ENCODE measurements at regions not wholly inside any gene's neighbourhood (a gene's known extent, or its start where the extent isn't known, plus 50 kb on each side); places are given as distances from the start of the nearest gene placed in this dataset.

DNA sequence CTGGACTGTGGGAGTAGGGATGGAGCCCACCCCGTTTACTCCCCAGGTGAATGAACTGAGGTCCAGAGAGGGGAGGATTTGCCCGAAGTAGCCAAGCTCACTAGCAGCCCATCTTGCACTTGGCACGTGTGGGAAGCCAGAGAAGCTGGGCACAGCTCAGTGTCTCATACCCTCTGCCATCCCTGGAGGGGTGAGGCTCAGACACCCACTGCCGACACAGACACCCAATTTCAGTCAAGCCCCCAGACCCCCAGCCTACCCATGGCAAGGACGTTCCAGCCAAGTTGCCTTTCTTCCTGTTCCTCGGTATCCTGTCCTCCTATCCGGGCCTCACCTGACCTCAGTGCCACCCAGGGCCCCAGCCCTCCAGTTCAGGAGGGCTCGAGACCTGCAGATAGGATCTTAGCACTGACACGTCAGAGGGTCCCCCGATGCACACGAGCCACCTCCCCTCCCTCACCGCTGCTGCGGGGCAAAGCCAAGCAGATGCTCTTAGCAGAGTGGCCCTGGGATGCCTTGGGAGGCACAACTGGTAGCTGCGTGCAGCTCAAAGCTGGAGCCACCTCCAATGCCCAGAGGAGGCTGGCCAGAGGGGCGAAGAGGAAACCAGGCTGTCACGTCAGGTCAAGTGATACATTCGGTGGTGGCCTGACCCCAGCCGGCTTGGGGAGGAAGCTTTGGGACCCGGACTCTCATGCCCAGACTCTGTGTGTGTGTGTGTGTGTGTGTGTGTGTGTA is 90.4 kb upstream of the TNRC6C start:
- no peak for DNase-seq

DNA sequence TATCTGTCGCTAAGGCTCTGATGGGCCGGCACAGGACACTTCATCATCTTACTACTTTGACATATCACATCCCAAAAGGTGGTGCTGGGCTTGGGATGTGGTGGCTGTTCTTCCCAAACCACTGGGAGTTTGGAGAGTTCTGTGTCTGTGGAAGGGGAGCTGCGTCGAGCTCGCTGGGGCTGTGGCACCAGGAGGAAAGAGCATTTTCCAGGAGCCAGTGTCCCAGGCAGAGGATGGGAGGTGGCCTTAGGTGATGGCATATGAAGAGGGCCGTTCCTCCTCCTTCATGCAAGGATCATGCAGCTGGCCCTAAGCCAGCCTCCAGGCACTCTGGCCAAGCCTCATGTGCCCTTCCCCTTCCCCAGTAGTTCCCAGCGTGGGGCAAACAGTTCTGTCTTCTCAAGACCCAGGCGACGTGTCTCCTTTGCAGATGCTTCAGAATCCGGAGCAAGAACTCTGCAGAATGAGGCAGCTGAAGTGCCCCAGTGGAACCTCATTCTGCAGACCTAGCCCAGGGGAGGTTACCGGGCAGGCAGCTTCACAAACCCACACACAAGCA is 89.4 kb upstream of the TNRC6C start:
- no peak for DNase-seq

DNA sequence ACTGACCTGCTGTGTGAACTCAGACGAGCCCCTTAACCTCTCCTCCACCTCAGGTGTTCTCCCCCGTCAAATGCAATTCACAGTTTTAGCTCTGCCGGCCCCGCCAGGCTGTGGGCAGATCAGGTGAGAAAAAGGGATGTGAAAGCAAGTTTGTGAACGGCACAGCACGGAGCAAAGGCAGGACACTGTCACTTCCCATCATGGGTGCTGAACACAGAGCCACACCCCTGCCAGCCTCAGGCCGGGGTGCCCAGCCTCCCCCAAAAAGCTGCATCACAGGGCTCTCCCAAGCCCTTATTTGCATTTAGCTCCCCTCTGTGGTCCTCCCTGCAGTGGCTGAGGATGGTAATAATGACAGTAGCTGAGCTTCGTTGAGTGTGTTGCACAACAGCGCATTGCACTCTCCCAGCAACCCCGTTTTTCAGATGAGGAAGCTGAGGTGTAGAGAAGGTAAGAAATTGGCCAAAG is 88.8 kb upstream of the TNRC6C start:
- peak; percentile 82 for DNase-seq

DNA sequence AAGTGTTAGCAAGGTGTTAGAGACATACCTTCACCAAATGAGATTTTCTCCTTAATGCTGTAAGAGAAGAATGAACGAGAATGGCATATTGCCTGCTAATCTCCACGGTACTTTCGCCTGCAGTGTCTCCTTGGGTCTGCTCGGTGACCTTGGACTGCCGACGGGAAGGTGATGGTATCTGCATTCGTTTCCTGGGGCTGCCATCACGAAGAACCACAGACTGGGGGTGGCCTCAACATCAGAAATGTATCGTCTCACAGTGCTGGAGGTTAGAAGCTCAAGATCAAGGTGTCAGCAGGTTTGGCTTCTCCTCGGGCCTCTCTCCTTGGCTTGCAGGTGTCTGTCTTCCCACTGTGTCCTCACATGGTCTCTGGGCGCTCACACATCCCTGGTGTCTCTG is 86.3 kb upstream of the TNRC6C start:
- no peak for DNase-seq

DNA sequence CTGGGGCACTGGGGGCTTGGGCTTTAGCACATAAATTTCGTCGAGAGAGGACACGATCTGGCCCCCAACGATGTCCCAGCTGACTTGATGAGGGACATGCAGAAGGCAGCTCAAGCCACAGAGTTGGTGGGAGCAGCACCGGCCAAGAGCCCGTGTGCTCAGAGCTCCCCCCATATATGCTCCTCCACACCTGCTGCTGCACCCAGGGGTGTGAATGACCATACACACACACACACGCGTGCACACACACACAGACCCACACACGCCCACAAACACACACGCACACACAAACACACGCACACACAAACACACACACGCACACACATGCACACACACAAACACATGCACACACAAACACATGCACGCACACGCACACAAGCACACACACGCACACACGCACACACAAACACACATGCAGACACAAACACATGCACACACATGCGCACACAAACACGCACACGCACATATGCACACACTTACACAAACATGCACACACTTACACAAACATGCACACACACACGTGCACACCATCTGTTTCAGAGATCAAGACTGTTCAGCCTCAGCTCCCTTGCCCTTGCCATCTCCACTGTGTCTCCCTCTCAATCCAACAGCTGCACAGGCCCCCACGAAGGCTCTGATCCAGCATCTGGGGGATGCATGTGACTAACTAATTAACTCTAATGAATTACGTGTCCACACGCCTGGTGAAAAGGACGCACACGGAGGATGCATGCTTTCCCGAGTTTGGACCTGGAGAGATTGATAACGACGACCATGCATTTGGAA is 85.6 kb upstream of the TNRC6C start:
- no peak for DNase-seq

DNA sequence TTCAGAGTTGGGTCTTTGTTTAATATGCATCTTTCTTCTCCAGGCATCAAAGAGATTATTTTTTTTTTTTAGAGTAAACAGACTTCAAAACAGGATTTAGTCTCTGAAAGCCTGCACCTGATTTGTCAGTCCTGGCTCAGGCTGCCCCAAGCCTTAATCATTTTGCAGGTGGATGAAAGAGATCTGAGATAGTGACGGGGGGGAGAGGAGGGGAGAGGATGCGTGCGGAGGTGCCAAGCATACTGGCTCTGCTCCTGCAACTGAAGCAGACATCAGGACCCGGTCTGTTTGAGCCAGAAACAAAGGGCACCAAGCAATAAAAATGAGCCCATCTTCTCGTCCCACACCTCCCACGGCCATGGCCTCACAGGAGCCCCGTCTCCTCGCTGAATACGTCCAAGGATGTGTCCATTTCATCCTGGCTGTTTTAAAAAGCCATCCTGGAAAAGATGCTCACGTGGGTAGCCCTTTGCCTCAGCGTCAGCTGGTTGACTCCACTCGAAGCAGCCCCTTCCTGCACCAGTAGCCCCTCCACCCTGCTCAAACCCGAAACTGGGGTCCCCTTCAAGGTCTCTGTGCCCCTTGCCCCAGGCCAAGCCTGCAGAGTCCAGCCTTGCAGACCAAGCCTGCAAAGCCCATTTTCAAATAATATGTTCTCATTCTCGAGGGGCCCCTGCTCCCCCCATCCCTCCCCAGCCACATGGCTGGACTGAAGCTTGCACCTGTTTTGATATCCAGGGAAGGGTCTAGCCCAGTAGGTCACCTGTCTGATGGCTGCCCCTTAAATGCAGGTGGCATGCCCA is 84.8 kb upstream of the TNRC6C start:
- DNase-seq, result no peak

DNA sequence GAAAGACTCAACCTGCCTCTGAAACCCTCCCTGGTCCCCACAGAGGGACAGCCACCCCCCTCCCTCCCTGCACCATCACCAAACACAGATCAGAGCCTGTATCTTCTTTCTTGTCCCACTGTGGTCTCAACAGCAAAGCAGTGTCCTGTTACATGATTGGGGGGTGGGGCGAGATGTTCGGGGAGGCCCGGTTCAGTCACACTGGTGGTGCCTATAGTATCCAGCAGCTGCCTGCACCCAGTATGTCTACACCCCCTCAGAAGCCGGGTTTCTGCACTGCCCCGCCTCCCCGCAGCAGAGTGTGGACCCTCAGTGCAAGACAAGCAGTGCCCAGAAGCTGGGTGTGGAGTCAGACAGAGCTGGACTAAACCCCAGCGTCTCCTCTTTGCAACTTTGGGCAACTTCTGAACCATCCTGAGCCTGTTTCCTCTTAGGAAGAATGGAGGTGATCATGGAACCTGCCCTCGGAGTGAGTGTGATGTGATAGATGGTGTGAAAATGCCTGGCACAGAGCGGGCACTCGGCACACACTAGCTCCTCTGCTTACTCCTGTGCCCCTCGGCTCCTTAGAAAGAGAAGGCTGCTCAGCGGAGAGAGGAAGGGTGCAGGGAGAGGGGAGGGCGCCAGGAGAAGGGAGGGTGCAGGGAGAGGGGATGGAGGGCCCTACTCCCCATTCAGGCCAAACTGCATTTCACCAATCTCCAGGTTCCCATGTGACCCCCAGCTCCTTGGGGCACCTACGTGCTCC is 84.0 kb upstream of the TNRC6C start:
- DNase-seq, result no peak

DNA sequence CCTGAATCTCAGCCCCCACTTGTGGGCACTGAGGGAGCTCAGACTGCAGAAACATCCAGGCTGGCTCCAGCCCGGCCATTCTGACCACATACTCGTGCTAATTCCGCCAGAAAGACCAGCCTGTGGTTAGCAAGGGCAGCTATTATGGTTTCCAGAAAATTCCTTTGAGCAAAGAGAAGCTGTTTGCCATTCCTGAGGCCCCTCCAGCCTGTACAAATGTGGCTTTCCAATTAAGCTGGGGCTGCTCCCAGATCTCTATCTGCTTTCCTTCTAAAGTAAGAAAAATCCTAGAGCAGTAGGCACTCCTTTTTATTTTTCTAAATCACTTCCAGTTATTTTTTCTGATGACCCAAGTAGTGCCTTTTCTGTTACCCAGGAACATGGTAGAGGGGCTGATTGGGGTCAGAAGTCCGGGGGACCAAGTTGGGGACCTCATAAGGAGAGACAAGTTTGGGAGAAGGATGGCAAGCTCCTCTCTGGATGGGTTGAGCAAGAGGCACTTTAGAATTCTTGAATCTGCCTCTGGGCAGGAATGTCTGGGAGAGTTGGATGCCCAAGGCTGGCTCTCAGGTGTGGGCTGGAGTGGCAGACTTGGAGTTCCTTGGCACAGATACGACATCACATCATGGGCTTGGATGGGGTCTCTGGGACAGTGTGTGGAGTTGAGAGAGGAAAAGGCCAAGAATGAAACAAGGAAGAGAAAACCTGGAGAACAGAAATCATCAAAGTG is 83.3 kb upstream of the TNRC6C start:
- DNase-seq, result no peak

DNA sequence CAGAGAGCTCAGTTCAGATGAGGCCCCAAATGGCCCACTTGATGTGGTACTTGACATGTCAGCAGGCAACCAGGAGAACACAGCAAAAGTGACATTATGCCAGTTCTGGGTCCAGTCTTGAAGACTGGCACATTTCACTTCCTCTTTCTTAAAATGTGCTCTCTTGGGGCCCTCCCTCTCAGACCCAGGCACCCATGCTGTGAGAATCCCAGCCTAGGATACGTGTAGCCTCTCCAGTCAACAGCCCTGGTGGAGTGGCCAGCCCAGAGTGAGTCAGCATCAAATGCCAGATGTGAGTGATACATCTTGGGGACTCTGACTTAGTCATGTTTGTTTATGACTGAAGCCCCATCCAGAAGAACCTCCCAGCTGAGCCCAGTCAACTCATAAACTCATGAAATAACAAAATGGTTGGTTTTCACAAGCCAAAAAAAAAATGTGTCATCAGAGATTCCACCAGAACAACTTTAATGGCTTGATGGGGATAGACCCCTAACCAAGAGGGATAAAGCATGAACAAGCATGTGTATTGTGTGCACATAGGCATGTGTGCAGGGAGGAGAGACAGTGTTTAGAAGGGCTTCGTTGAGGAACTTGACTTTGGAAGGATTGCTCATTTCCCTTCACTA is 82.5 kb upstream of the TNRC6C start:
- DNase-seq, result peak; percentile 72

DNA sequence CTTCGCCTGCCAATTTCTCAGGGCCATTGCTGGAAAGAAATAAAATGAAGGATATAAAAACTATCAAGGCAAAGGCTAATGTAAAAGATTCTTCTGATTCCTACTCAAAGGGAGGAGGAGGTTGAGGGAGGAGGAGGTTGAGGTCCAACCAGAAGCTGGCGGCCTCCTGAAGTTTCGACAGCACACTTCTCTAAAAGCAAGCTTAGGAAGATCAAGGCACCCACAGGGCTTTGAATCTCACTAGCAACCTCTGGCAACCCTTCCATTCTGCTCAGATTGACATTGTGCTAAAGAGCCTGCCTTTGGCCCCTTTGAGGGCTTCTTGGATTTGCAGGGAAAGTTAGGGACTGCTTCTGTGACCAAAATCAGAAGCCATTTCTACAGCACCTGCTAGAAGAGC is 81.5 kb upstream of the TNRC6C start:
- peak; percentile 43 for DNase-seq

DNA sequence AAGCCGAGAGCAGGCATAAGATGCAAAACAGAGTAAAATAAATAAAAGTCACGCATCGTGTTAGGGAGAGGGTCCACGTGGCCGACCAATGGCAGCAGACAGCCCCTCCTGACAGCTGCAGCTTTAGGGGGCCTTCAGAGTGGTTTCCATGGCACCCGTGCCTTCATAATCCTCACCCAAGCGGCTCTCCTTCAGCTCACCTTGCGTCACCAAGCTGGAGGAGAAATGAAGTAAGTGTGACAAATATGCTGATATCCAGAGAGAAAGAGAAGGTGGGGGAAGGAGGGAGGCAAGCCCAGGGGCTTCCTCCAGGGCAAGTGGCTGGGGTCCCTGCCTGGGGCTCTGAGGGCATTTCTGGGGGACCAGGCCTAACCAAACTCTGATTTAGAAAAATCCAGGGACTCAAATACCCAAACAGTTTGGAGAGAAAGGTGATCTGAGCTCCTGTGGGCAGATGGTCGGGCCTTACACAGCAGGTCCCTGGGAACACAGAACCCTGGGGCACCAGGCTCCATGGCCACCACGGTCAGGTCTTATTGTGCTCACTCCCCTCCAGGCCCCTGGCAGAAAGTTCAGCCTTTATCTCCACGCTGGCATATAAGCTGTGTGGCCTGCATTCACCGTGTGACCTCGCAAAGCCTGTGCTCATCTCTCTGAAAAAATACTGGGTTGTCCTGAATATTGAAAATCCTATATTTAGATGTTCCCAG is 80.7 kb upstream of the TNRC6C start:
- no peak for DNase-seq

DNA sequence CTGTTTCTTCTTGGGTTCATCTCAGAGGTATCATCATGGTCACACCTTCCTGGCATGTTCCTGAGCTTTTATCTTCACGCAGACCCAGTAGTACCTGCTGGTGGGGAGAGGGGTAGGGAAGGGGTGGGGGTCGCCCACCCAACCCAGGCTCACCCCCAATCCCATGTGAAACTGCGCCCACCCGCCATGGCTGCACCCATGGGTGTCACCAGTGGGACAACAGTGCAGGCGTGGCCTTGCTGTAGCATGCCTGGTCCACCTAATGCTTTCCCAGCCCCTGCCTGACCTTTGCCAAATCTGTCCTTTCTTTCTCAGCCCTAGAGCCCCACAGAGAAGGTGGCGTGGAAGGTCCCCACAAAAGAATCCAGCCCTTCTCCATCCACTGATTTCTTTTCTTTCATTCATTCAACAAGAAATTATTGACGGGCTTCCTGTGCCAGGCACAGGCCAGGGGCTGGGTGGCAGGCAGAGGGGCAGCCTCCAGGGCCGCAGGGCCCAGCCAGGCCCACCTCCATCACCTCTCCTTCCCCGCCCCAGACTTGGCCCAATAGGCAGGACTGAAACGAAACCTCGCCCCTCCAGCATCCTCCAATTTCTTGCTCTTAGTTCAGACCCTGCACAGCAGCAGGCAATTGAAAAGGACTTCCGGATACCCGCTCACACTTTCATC is 79.1 kb upstream of the TNRC6C start:
- DNase-seq, result no peak

DNA sequence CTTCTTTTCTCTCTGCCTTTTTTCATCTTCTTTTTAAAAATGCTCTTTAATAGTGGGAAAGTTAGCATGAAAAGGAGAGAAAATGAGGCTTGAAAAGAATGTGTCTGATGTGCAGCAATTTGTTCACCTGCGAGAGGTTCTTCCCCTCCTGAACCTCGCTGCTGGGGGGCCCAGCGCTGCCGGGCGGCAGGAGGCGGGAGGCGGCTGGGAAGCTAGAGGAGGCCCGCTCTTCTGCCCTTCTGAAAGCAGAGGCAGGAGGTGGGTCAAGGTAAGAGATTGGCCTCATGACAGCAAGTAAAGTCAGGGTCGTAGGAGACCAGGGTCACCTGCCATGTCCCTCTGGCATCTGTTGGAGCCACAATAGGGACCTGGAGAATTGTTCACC is 78.6 kb upstream of the TNRC6C start:
- no peak for DNase-seq

DNA sequence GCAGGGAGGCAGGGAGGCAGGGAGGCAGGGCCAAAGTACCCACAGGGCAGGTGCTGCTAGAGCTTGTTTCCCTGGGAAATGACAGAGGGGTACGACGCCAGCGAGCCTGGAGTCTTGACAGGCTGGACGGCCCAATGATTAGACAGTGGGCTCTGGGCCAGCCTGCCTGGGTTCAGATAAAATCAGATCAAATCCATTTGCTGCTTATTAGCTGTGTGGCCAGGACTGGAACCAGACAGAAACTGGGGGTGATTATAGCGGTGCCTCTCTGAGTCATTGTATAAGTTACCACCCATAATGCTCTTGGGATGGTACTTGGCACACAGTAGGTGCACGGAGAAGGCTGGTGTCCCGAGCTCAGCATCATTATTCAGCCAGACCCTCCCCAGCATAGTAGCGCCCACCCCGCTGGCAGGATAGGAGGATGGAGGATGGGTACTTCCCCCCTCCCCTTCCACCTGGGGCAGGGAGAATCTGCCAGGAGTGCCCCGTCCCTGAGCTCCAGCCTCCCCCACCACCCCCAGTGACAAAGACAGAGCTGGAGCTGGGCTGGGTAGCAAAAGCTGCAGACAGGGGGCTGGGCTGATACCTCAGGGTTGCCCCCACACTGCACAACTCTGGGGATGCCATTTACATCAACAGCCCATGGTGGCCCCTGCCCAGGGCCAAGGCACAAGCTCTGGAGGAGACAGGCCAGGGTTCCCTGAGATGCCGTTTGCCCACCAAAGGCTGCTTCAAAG is 77.6 kb upstream of the TNRC6C start:
- DNase-seq, result no peak

DNA sequence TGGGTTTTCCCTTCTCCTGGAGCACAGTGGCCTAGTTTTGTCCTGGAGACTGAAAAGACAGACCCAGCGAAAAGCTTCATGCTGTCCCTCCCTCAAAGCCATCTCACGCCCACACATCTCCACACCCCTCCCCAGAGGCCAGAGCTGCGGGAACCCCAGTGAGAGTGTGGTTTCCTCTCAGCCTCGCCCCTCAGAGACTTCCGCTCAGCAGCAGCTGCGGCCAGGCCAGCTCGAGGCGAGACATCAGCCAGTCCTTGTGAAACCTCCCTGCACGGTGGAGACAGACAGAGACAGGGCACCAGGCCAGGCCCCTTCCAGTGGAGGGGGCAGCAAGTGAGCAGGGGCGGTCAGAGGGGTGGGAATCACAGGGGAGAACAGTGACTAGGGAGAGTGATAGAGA is 77.0 kb upstream of the TNRC6C start:
- peak; percentile 92 for DNase-seq

DNA sequence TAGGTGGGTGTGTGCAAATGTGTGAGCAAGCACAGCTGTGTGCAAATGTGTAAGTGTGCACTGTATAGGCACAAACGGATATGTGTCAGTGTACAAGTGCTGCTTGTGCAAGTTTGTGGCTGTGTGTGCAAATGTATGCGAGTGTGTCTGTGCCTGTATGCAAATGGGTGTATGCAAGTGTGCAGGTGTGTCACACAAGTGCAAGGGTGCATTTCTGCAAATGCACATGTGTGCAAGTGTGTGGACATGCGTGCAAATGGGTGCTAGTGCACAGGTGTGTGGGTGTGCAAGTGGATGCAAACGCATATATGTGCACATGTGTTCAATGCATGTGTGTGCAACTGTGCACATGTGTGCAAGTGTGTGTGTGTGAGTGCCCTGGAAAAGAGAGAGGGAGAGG is 76.5 kb upstream of the TNRC6C start:
- no peak for DNase-seq

DNA sequence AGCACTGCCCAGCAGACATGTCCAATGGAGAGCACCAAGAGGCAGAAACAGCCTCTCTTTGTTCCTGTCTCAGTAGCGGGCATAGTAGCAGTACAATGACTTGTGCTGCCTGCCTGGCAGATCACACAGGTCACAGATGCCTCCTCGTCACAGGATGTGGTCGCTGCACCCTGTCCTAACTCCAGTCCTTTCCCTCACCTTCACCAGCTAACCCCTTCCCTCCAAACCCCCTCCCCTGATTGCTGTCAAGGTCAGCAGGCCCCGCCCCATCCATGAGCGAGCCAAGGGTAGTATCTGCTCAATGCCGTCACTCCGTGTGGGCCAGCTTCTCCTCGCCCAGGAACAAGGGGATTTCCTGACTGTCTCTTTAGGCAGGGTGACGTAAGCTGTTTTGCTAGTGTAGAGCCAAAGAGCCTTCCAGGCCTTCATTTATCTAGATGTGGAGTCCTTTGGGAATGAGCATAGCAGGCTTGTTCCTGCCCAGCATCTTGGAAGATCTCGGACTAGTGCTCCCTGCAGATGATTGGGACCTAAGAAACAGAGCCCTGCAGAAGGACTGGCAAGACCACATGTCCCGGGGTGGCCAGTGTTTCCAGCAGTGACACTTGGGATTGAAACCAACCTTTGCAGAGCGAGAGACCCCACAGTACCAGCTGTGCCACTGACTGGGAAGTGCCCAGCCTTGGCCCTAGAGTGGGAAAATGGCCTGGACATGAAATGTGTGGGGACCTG is 75.9 kb upstream of the TNRC6C start:
- DNase-seq, result peak; percentile 93

DNA sequence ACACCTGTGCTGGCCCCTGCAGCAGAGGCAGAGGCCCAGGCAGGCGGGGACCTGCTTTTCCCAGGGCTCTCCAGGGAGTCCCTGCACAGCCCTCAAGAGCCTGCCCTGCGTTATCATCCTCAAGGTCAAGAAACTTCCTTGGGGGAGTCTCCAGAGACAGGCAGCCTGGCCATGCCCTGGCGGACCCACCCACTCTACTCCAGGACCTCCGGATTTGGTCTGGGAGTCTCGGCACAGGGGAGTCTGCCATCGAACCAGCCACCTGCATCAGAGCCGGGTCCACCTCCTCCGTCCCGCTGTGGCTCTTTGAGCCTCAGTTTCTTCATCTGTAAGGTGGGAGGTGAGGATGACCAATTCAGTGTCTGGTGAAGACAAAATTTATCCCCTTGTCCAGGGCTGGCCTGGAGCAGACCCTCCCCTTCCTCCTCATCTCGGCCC is 75.3 kb upstream of the TNRC6C start:
- DNase-seq, result no peak

DNA sequence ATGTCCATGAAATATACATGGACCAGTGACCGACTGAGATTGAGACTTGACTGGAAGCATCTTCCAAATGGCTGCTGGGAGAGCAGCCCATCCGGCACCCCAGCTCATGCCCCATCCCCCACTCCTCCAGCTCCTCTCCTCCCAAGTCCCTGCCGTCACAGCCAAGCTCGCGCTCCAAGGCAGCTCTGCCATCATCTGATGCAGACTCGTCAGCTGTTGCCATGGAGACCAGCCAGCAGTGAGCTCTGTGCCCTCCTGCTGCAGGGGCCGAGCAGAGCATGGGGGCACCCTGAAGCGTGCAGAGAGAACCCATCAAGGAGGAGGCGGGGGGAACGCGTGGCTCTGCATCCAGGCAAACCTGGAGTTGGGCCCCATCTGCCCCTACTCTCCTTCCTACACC is 74.5 kb upstream of the TNRC6C start:
- DNase-seq, result no peak
